ENCODE measurements at regions not wholly inside any gene's neighbourhood (a gene's known extent, or its start where the extent isn't known, plus 50 kb on each side); places are given as distances from the start of the nearest gene placed in this dataset.
"Not testable (repeated sequence)": the region's sequence is repeated elsewhere in the genome, so short reads cannot be mapped to it uniquely, and the experiment has no call there.

GRCh38 chr4:130031858-130032257 is 935.9 kb downstream of the C4orf33 start:
- H3K4me3 ChIP-seq (ENCODE audit: low read length) = no peak overlapping the region
- no peak for DNase-seq (ENCODE audit: low read depth)
- TF ChIP-seq CTCF (IDR thresholded peaks at IDR 0.05; ENCODE audit: insufficient read depth, low read depth, low read length, missing control alignments) = no peak

GRCh38 chr4:130033657-130034056 is 937.7 kb downstream of the C4orf33 start:
- not testable (repeated sequence) for DNase-seq (ENCODE audit: low read depth); H3K4me3 ChIP-seq (ENCODE audit: low read length)

- no peak for DNase-seq (ENCODE audit: low read depth)
- no peak for TF ChIP-seq CTCF (IDR thresholded peaks at IDR 0.05; ENCODE audit: insufficient read depth, low read depth, low read length, missing control alignments)
- H3K4me3 ChIP-seq (ENCODE audit: low read length) = no peak overlapping the region
These were observed 938.9 kb downstream of the C4orf33 start for GRCh38 chr4:130034876-130035275.

GRCh38 chr4:130035391-130035790 is 939.4 kb downstream of the C4orf33 start:
- DNase-seq (ENCODE audit: low read depth) = no peak
- no peak overlapping the region for H3K4me3 ChIP-seq (ENCODE audit: low read length)
- TF ChIP-seq CTCF (IDR thresholded peaks at IDR 0.05; ENCODE audit: insufficient read depth, low read depth, low read length, missing control alignments) = no peak

- not testable (repeated sequence) for DNase-seq (ENCODE audit: low read depth); H3K4me3 ChIP-seq (ENCODE audit: low read length)
These were observed 941.9 kb downstream of the C4orf33 start for GRCh38 chr4:130037866-130038265.

- not testable (repeated sequence) for DNase-seq (ENCODE audit: low read depth); H3K4me3 ChIP-seq (ENCODE audit: low read length)
These were observed 942.6 kb downstream of the C4orf33 start for GRCh38 chr4:130038540-130038939.

- no peak for DNase-seq (ENCODE audit: low read depth)
- TF ChIP-seq CTCF (IDR thresholded peaks at IDR 0.05; ENCODE audit: insufficient read depth, low read depth, low read length, missing control alignments) = no peak
- H3K4me3 ChIP-seq (ENCODE audit: low read length) = no peak overlapping the region
These were observed 947.8 kb downstream of the C4orf33 start for GRCh38 chr4:130043732-130044160.

- H3K4me3 ChIP-seq (ENCODE audit: low read length) = no peak overlapping the region
- DNase-seq (ENCODE audit: low read depth) = no peak
- TF ChIP-seq CTCF (IDR thresholded peaks at IDR 0.05; ENCODE audit: insufficient read depth, low read depth, low read length, missing control alignments) = no peak
These were observed 949.0 kb downstream of the C4orf33 start for GRCh38 chr4:130044788-130045531.
